OCI-LY1 (cell line): ENCODE measurements at regions not wholly inside any gene's neighbourhood (a gene's known extent, or its start where the extent isn't known, plus 50 kb on each side); places are given as distances from the start of the nearest gene placed in this dataset.

Experiments
- H2AFZ ChIP-seq: fragments of 200-600 bp; sonication (generic), shearing (Covaris generic); 2 replicates; pipeline ENCODE4 v1.6.0; 2014; ENCODE audit warnings: antibody characterized with exemption, mild to moderate bottlenecking, low read length
- H3F3A ChIP-seq: fragments of 200-600 bp; sonication (generic), shearing (Covaris generic); 2 replicates; pipeline ENCODE4 v1.6.0; 2014; ENCODE audit warnings: mild to moderate bottlenecking, antibody characterized with exemption, low read length, moderate library complexity; ENCODE audit not compliant: insufficient read depth
- H3K27ac ChIP-seq: fragments of 200-600 bp; sonication (generic); 2 replicates; pipeline ENCODE4 v1.5.1; 2014; ENCODE audit warnings: low read length, mixed run types, mild to moderate bottlenecking, low read depth; ENCODE audit not compliant: poor library complexity, severe bottlenecking
- H3K27me3 ChIP-seq: fragments of 200-600 bp; sonication (generic); 2 replicates; pipeline ENCODE4 v1.6.0; 2014; ENCODE audit warnings: antibody characterized with exemption, mild to moderate bottlenecking, low read length, moderate library complexity; ENCODE audit not compliant: insufficient read depth
- H3K36me3 ChIP-seq: fragments of 200-600 bp; sonication (generic); 2 replicates; pipeline ENCODE4 v1.6.1; 2014; ENCODE audit warnings: mild to moderate bottlenecking, antibody characterized with exemption, low read length, moderate library complexity, mixed read lengths; ENCODE audit not compliant: insufficient read depth
- H3K4me1 ChIP-seq: fragments of 200-600 bp; sonication (generic); 2 replicates; pipeline ENCODE4 v1.5.1; 2014; ENCODE audit warnings: mild to moderate bottlenecking, low read length, moderate library complexity; ENCODE audit not compliant: insufficient read depth, severe bottlenecking
- H3K4me2 ChIP-seq: fragments of 200-600 bp; sonication (generic), shearing (Covaris generic); 2 replicates; pipeline ENCODE4 v1.6.1; 2014; ENCODE audit warnings: low read length
- H3K4me3 ChIP-seq: fragments of 200-600 bp; sonication (generic); 2 replicates; pipeline ENCODE4 v1.5.1; 2014; ENCODE audit warnings: low read length, low read depth, mild to moderate bottlenecking, mixed read lengths; ENCODE audit not compliant: poor library complexity, severe bottlenecking
- H3K79me2 ChIP-seq: fragments of 200-600 bp; shearing (Covaris generic); 2 replicates; pipeline ENCODE4 v1.6.1; 2016; ENCODE audit warnings: mixed run types, low read length, mixed read lengths; ENCODE audit not compliant: insufficient read depth
- H3K9ac ChIP-seq: fragments of 200-600 bp; sonication (generic), shearing (Covaris generic); 2 replicates; pipeline ENCODE4 v1.6.1; 2014; ENCODE audit warnings: mild to moderate bottlenecking, low read length, mixed read lengths
- H3K9me2 ChIP-seq: fragments of 200-600 bp; sonication (generic), shearing (Covaris generic); 2 replicates; pipeline ENCODE4 v1.6.1; 2014; ENCODE audit warnings: low read depth, mild to moderate bottlenecking, low read length, mixed read lengths
- H3K9me3 ChIP-seq: fragments of 200-600 bp; shearing (Covaris generic); 2 replicates; pipeline ENCODE4 v1.6.1; 2014; ENCODE audit warnings: low read length, mixed read lengths
- H4K20me1 ChIP-seq: fragments of 200-600 bp; sonication (generic), shearing (Covaris generic); 2 replicates; pipeline ENCODE4 v1.6.0; 2016; ENCODE audit warnings: mild to moderate bottlenecking, low read length; ENCODE audit not compliant: insufficient read depth
- CTCF ChIP-seq: fragments of 200-600 bp; sonication (generic), shearing (Covaris generic); IDR thresholded peaks from 2 replicates; pipeline ENCODE4 v1.5.1; 2017; ENCODE audit warnings: mild to moderate bottlenecking, antibody characterized with exemption, low read length, moderate library complexity, mixed read lengths
- EZH2 ChIP-seq: fragments of 200-600 bp; sonication (generic), shearing (Covaris generic); IDR thresholded peaks from 2 replicates; pipeline ENCODE4 v1.8.0; 2017; ENCODE audit warnings: borderline replicate concordance, mixed run types, mild to moderate bottlenecking, antibody characterized with exemption, low read length, moderate library complexity, mixed read lengths

GRCh38 chr20:7416382-7416781 is 523.9 kb downstream of the HAO1 start:
- H4K20me1 ChIP-seq, result no peaks in the 10 kb centered on the region
- no peak overlapping the region for H3K27ac ChIP-seq
- no peak overlapping the region for H3K4me2 ChIP-seq
- H3K4me3 ChIP-seq, result no peak overlapping the region
- H3K9me3 ChIP-seq, result no peaks in the 10 kb centered on the region
- H3K36me3 ChIP-seq, result no peaks in the 10 kb centered on the region
- no peaks in the 10 kb centered on the region for H3K79me2 ChIP-seq
- no peaks in the 10 kb centered on the region for H3F3A ChIP-seq
- no peaks in the 10 kb centered on the region for H3K27me3 ChIP-seq
- H3K9ac ChIP-seq, result no peak overlapping the region
- no peaks in the 10 kb centered on the region for H3K9me2 ChIP-seq
- TF ChIP-seq CTCF (no peak), EZH2 (no peak)
- H2AFZ ChIP-seq, result no peak overlapping the region
- no peaks in the 10 kb centered on the region for H3K4me1 ChIP-seq

GRCh38 chr20:7420345-7420744 is 519.9 kb downstream of the HAO1 start:
- no peak overlapping the region for H3K9ac ChIP-seq
- no peaks in the 10 kb centered on the region for H3K79me2 ChIP-seq

GRCh38 chr20:7426890-7427496 is 513.3 kb downstream of the HAO1 start:
- TF ChIP-seq CTCF (no peak), EZH2 (no peak)
- no peak overlapping the region for H2AFZ ChIP-seq
- no peaks in the 10 kb centered on the region for H3K27me3 ChIP-seq

More at GRCh38 chr20:7420345-7420744, 519.9 kb downstream of the HAO1 start:
- Histone ChIP-seq H3K4me1 (no peaks in the 10 kb centered on the region), H3K27ac (no peak overlapping the region), H3K4me3 (no peak overlapping the region), H3K27me3 (no peaks in the 10 kb centered on the region), H3K4me2 (no peak overlapping the region), H3K9me3 (no peaks in the 10 kb centered on the region), H4K20me1 (no peaks in the 10 kb centered on the region), H3K36me3 (no peaks in the 10 kb centered on the region), H2AFZ (no peak overlapping the region), H3F3A (no peaks in the 10 kb centered on the region), H3K9me2 (no peaks in the 10 kb centered on the region)
- TF ChIP-seq CTCF, result no peak
- TF ChIP-seq EZH2, result no peak

More at GRCh38 chr20:7426890-7427496, 513.3 kb downstream of the HAO1 start:
- Histone ChIP-seq H3K79me2 (no peaks in the 10 kb centered on the region), H3F3A (no peaks in the 10 kb centered on the region), H3K9ac (no peak overlapping the region), H3K9me2 (no peaks in the 10 kb centered on the region), H3K27ac (no peak overlapping the region), H4K20me1 (no peaks in the 10 kb centered on the region), H3K4me1 (no peaks in the 10 kb centered on the region), H3K36me3 (no peaks in the 10 kb centered on the region), H3K9me3 (no peaks in the 10 kb centered on the region), H3K4me3 (no peak overlapping the region), H3K4me2 (no peak overlapping the region)
